GM23338 (cell line): ENCODE measurements at regions not wholly inside any gene's neighbourhood (a gene's known extent, or its start where the extent isn't known, plus 50 kb on each side); places are given as distances from the start of the nearest gene placed in this dataset.

ENCODE experiments used
- ATAC-seq: fragments of 200-7000 bp; cut with Tn5 transposase; 3 replicates; pipeline ENCODE4 v1.9.1; 2020
- DNase-seq: peaks from one replicate; pipeline ENCODE4 v3.0.0-alpha.2; 2015; ENCODE audit warnings: low spot score
- H2AFZ ChIP-seq: fragments of 200-600 bp; sonication (generic); 2 replicates; pipeline ENCODE4 v1.8.0; 2016; ENCODE audit warnings: antibody characterized with exemption, mild to moderate bottlenecking, moderate library complexity
- H3F3A ChIP-seq: fragments of 200-600 bp; sonication (generic); replicated peaks from 2 replicates; pipeline ENCODE4 v1.8.0; 2017; ENCODE audit warnings: antibody characterized with exemption, mixed run types, low read depth
- H3K27ac ChIP-seq: fragments of 200-600 bp; sonication (generic); 2 replicates; pipeline ENCODE4 v1.6.1; 2016; ENCODE audit warnings: low read depth
- H3K27me3 ChIP-seq: fragments of 200-600 bp; sonication (generic); 2 replicates; pipeline ENCODE4 v1.8.0; 2016; ENCODE audit warnings: mild to moderate bottlenecking, mixed run types, moderate library complexity; ENCODE audit not compliant: insufficient read depth
- H3K36me3 ChIP-seq: fragments of 200-600 bp; sonication (generic); 2 replicates; pipeline ENCODE4 v1.8.0; 2016; ENCODE audit warnings: mild to moderate bottlenecking; ENCODE audit not compliant: insufficient read depth
- H3K4me1 ChIP-seq: fragments of 200-600 bp; sonication (generic); 2 replicates; pipeline ENCODE4 v1.8.0; 2016; ENCODE audit warnings: mild to moderate bottlenecking, moderate library complexity; ENCODE audit not compliant: insufficient read depth
- H3K4me2 ChIP-seq: fragments of 200-600 bp; sonication (generic); 2 replicates; pipeline ENCODE4 v1.7.1; 2017; ENCODE audit warnings: mixed run types
- H3K4me3 ChIP-seq: fragments of 200-600 bp; sonication (generic); 2 replicates; pipeline ENCODE4 v1.6.1; 2016; ENCODE audit warnings: mixed run types
- H3K79me2 ChIP-seq: fragments of 200-600 bp; sonication (generic); replicated peaks from 2 replicates; pipeline ENCODE4 v1.8.0; 2017; ENCODE audit warnings: mild to moderate bottlenecking; ENCODE audit not compliant: insufficient read depth
- H3K9me2 ChIP-seq: fragments of 200-600 bp; sonication (generic); 2 replicates; pipeline ENCODE4 v1.8.0; 2017; ENCODE audit not compliant: insufficient read depth
- H4K20me1 ChIP-seq: fragments of 200-600 bp; sonication (generic); replicated peaks from 2 replicates; pipeline ENCODE4 v1.8.0; 2017; ENCODE audit warnings: mild to moderate bottlenecking; ENCODE audit not compliant: insufficient read depth
- H3K27ac Mint-ChIP-seq: 2 replicates; pipeline ENCODE4 v1.8.0; 2020; ENCODE audit warnings: inconsistent platforms, mild to moderate bottlenecking, moderate library complexity, mixed read lengths
- H3K27me3 Mint-ChIP-seq: 3 replicates; pipeline ENCODE4 v1.8.0; 2022; ENCODE audit warnings: low read depth, mild to moderate bottlenecking, moderate library complexity, mixed read lengths, inconsistent platforms; ENCODE audit not compliant: insufficient read depth, poor library complexity
- H3K36me3 Mint-ChIP-seq: 3 replicates; pipeline ENCODE4 v1.8.0; 2021; ENCODE audit warnings: low read depth, mild to moderate bottlenecking, inconsistent platforms, moderate library complexity, mixed read lengths
- H3K4me1 Mint-ChIP-seq: 3 replicates; pipeline ENCODE4 v1.8.0; 2020; ENCODE audit warnings: mild to moderate bottlenecking, inconsistent platforms, mixed read lengths
- H3K4me3 Mint-ChIP-seq: 3 replicates; pipeline ENCODE4 v1.8.0; 2021; ENCODE audit warnings: moderate library complexity, mild to moderate bottlenecking, inconsistent platforms, mixed read lengths
- H3K9me3 Mint-ChIP-seq: 3 replicates; pipeline ENCODE4 v1.8.0; 2020; ENCODE audit warnings: moderate library complexity, mild to moderate bottlenecking, inconsistent platforms, mixed read lengths
- CREB1 ChIP-seq: fragments of 250-450 bp; sonication (Bioruptor Pico); IDR thresholded peaks from 2 replicates; pipeline ENCODE4 v1.5.0; 2020; ENCODE audit warnings: low read depth, mild to moderate bottlenecking, moderate library complexity
- EZH2 ChIP-seq: fragments of 200-600 bp; sonication (generic); IDR thresholded peaks from one replicate; pipeline ENCODE4 v1.8.0; 2017; ENCODE audit warnings: antibody characterized with exemption, mild to moderate bottlenecking, low read depth; ENCODE audit not compliant: unreplicated experiment
- EZH2phosphoT487 ChIP-seq: fragments of 200-600 bp; sonication (generic); IDR thresholded peaks from one replicate; pipeline ENCODE4 v1.8.1; 2018; ENCODE audit warnings: antibody characterized with exemption; ENCODE audit not compliant: unreplicated experiment
- JUNB ChIP-seq: IDR thresholded peaks from one replicate; pipeline ENCODE4 v1.6.1; 2016; ENCODE audit warnings: antibody characterized with exemption; ENCODE audit not compliant: unreplicated experiment
- NANOG ChIP-seq: IDR thresholded peaks from 2 replicates; pipeline ENCODE4 v1.6.1; 2016; ENCODE audit warnings: antibody characterized with exemption, borderline replicate concordance
- POLR2AphosphoS5 ChIP-seq: IDR thresholded peaks from 2 replicates; pipeline ENCODE4 v1.6.1; 2016; ENCODE audit warnings: antibody characterized with exemption, low read depth
- STAT1 ChIP-seq: IDR thresholded peaks from one replicate; pipeline ENCODE4 v1.6.1; 2016; ENCODE audit warnings: antibody characterized with exemption; ENCODE audit not compliant: unreplicated experiment
- ZNF114 ChIP-seq: fragments of 250-450 bp; sonication (Bioruptor Pico); IDR thresholded peaks from 2 replicates; pipeline ENCODE4 v1.5.0; 2020; ENCODE audit warnings: mild to moderate bottlenecking, moderate library complexity
- ZNF331 ChIP-seq: fragments of 250-450 bp; sonication (Bioruptor Pico); IDR thresholded peaks from 2 replicates; pipeline ENCODE4 v1.5.0; 2020; ENCODE audit warnings: low read depth, mild to moderate bottlenecking, moderate library complexity
- TF ChIP-seq, protein P1 (sequence below): IDR thresholded peaks from 2 replicates; pipeline ENCODE4 v1.6.1; 2016; ENCODE audit warnings: antibody characterized with exemption
- TF ChIP-seq, protein P2 (sequence below): fragments of 250-450 bp; sonication (Bioruptor Pico); IDR thresholded peaks from 2 replicates; pipeline ENCODE4 v1.5.0; 2020; ENCODE audit warnings: mild to moderate bottlenecking, moderate library complexity
- TF ChIP-seq, protein P3 (sequence below), 2 experiments: fragments of 200-600 bp in 1 of 2; sonication (generic) in 1 of 2; conservative IDR thresholded peaks; 2 replicates each; pipeline versions ENCODE4 v1.5.1 to v1.6.1; 2016 to 2017; ENCODE audit warnings: antibody characterized with exemption in 2 of 2, low read depth in 2 of 2, mild to moderate bottlenecking in 2 of 2, moderate library complexity in 1 of 2
- TF ChIP-seq, protein P4 (sequence below): IDR thresholded peaks from one replicate; pipeline ENCODE4 v1.6.1; 2018; ENCODE audit warnings: antibody characterized with exemption; ENCODE audit not compliant: unreplicated experiment

DNA sequence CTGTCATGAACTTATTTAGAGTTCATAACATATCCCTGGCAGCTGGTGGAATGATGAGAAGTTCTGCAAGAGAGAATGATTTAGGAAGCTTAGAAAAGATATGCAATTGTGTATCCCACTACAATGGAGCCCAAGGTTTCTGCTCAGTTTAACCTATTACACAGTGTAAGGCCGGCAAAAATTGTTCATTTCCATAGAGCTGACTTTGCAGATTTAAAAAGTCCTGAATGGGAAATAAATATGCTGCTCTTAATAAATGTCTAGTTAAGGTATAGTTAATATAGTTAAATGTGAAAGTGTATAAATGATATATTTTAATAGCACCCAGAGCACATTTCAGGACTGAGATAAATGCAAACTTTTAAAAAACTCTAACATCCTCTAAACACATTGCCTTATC, 149.9 kb downstream of the EVX1 start:
- Histone ChIP-seq H4K20me1 (no peaks in the 10 kb centered on the region), H3K27ac (no peak overlapping the region), H2AFZ (no peak overlapping the region), H3K79me2 (no peaks in the 10 kb centered on the region), H3K27me3 (no peaks in the 10 kb centered on the region), H3K4me3 (no peak overlapping the region), H3K4me1 (no peaks in the 10 kb centered on the region), H3F3A (no peaks in the 10 kb centered on the region), H3K9me2 (0 out of 2 replicates have a peak, but pooled peaks cover 5% of the 10 kb centered on the region), H3K36me3 (no peaks in the 10 kb centered on the region), H3K4me2 (no peak overlapping the region)
- no peaks in the 10 kb centered on the region for H3K9me3 Mint-ChIP-seq
- H3K4me3 Mint-ChIP-seq, result no peak overlapping the region
- DNase-seq (no peak), ATAC-seq (no peak)
- no peaks in the 10 kb centered on the region; the same call in 2 of the 3 replicates for H3K4me1 Mint-ChIP-seq
- H3K36me3 Mint-ChIP-seq, result no peaks in the 10 kb centered on the region
- no peaks in the 10 kb centered on the region for H3K27me3 Mint-ChIP-seq
- no peak overlapping the region for H3K27ac Mint-ChIP-seq
- TF ChIP-seq, protein P1, sequence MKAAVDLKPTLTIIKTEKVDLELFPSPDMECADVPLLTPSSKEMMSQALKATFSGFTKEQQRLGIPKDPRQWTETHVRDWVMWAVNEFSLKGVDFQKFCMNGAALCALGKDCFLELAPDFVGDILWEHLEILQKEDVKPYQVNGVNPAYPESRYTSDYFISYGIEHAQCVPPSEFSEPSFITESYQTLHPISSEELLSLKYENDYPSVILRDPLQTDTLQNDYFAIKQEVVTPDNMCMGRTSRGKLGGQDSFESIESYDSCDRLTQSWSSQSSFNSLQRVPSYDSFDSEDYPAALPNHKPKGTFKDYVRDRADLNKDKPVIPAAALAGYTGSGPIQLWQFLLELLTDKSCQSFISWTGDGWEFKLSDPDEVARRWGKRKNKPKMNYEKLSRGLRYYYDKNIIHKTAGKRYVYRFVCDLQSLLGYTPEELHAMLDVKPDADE, result no peak
- TF ChIP-seq ZNF331 (CRISPR knock-in tag) (no peak), ZNF114 (no peak), EZH2 (no peak), NANOG (no peak), POLR2AphosphoS5 (no peak), JUNB (no peak), EZH2phosphoT487 (no peak), STAT1 (no peak), CREB1 (CRISPR knock-in tag) (no peak)
- TF ChIP-seq, protein P2, sequence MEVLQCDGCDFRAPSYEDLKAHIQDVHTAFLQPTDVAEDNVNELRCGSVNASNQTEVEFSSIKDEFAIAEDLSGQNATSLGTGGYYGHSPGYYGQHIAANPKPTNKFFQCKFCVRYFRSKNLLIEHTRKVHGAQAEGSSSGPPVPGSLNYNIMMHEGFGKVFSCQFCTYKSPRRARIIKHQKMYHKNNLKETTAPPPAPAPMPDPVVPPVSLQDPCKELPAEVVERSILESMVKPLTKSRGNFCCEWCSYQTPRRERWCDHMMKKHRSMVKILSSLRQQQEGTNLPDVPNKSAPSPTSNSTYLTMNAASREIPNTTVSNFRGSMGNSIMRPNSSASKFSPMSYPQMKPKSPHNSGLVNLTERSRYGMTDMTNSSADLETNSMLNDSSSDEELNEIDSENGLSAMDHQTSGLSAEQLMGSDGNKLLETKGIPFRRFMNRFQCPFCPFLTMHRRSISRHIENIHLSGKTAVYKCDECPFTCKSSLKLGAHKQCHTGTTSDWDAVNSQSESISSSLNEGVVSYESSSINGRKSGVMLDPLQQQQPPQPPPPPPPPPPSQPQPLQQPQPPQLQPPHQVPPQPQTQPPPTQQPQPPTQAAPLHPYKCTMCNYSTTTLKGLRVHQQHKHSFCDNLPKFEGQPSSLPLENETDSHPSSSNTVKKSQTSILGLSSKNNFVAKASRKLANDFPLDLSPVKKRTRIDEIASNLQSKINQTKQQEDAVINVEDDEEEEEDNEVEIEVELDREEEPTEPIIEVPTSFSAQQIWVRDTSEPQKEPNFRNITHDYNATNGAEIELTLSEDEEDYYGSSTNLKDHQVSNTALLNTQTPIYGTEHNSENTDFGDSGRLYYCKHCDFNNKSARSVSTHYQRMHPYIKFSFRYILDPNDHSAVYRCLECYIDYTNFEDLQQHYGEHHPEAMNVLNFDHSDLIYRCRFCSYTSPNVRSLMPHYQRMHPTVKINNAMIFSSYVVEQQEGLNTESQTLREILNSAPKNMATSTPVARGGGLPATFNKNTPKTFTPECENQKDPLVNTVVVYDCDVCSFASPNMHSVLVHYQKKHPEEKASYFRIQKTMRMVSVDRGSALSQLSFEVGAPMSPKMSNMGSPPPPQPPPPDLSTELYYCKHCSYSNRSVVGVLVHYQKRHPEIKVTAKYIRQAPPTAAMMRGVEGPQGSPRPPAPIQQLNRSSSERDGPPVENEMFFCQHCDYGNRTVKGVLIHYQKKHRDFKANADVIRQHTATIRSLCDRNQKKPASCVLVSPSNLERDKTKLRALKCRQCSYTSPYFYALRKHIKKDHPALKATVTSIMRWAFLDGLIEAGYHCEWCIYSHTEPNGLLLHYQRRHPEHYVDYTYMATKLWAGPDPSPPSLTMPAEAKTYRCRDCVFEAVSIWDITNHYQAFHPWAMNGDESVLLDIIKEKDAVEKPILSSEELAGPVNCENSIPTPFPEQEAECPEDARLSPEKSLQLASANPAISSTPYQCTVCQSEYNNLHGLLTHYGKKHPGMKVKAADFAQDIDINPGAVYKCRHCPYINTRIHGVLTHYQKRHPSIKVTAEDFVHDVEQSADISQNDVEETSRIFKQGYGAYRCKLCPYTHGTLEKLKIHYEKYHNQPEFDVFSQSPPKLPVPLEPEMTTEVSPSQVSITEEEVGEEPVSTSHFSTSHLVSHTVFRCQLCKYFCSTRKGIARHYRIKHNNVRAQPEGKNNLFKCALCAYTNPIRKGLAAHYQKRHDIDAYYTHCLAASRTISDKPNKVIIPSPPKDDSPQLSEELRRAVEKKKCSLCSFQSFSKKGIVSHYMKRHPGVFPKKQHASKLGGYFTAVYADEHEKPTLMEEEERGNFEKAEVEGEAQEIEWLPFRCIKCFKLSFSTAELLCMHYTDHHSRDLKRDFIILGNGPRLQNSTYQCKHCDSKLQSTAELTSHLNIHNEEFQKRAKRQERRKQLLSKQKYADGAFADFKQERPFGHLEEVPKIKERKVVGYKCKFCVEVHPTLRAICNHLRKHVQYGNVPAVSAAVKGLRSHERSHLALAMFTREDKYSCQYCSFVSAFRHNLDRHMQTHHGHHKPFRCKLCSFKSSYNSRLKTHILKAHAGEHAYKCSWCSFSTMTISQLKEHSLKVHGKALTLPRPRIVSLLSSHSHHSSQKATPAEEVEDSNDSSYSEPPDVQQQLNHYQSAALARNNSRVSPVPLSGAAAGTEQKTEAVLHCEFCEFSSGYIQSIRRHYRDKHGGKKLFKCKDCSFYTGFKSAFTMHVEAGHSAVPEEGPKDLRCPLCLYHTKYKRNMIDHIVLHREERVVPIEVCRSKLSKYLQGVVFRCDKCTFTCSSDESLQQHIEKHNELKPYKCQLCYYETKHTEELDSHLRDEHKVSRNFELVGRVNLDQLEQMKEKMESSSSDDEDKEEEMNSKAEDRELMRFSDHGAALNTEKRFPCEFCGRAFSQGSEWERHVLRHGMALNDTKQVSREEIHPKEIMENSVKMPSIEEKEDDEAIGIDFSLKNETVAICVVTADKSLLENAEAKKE, result no peak
- TF ChIP-seq, protein P3, sequence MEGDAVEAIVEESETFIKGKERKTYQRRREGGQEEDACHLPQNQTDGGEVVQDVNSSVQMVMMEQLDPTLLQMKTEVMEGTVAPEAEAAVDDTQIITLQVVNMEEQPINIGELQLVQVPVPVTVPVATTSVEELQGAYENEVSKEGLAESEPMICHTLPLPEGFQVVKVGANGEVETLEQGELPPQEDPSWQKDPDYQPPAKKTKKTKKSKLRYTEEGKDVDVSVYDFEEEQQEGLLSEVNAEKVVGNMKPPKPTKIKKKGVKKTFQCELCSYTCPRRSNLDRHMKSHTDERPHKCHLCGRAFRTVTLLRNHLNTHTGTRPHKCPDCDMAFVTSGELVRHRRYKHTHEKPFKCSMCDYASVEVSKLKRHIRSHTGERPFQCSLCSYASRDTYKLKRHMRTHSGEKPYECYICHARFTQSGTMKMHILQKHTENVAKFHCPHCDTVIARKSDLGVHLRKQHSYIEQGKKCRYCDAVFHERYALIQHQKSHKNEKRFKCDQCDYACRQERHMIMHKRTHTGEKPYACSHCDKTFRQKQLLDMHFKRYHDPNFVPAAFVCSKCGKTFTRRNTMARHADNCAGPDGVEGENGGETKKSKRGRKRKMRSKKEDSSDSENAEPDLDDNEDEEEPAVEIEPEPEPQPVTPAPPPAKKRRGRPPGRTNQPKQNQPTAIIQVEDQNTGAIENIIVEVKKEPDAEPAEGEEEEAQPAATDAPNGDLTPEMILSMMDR (conservative IDR thresholded peaks at IDR 0.05; ENCODE audit: low read depth in 2 of 2), result no peak
- TF ChIP-seq, protein P4, sequence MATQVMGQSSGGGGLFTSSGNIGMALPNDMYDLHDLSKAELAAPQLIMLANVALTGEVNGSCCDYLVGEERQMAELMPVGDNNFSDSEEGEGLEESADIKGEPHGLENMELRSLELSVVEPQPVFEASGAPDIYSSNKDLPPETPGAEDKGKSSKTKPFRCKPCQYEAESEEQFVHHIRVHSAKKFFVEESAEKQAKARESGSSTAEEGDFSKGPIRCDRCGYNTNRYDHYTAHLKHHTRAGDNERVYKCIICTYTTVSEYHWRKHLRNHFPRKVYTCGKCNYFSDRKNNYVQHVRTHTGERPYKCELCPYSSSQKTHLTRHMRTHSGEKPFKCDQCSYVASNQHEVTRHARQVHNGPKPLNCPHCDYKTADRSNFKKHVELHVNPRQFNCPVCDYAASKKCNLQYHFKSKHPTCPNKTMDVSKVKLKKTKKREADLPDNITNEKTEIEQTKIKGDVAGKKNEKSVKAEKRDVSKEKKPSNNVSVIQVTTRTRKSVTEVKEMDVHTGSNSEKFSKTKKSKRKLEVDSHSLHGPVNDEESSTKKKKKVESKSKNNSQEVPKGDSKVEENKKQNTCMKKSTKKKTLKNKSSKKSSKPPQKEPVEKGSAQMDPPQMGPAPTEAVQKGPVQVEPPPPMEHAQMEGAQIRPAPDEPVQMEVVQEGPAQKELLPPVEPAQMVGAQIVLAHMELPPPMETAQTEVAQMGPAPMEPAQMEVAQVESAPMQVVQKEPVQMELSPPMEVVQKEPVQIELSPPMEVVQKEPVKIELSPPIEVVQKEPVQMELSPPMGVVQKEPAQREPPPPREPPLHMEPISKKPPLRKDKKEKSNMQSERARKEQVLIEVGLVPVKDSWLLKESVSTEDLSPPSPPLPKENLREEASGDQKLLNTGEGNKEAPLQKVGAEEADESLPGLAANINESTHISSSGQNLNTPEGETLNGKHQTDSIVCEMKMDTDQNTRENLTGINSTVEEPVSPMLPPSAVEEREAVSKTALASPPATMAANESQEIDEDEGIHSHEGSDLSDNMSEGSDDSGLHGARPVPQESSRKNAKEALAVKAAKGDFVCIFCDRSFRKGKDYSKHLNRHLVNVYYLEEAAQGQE, result no peak
